ENCODE measurements at regions not wholly inside any gene's neighbourhood (a gene's known extent, or its start where the extent isn't known, plus 50 kb on each side); places are given as distances from the start of the nearest gene placed in this dataset.

GRCh38 chr13:111469450-111469849, 149.0 kb downstream of the TEX29 start:
- H3K27me3 ChIP-seq: peaks cover 11% of the 10 kb centered on the region
- no peak overlapping the region for H3K4me3 ChIP-seq (ENCODE audit: low read depth in 1 of 2, low read length in 1 of 2)
- H3K4me1 ChIP-seq (ENCODE audit: control insufficient read depth in 1 of 2, insufficient read depth in 1 of 2, low read depth in 1 of 2, low read length in 1 of 2): no peaks in the 10 kb centered on the region
- H3K9me3 ChIP-seq: no peaks in the 10 kb centered on the region
- TF ChIP-seq CTCF (IDR thresholded peaks at IDR 0.05): no peak
- H3K36me3 ChIP-seq: no peaks in the 10 kb centered on the region
- H3K27ac ChIP-seq: no peak overlapping the region

GRCh38 chr13:111469916-111470506, 149.6 kb downstream of the TEX29 start:
- peaks cover 6% of the 10 kb centered on the region for H3K27me3 ChIP-seq
- no peak overlapping the region for H3K27ac ChIP-seq
- no peaks in the 10 kb centered on the region for H3K4me1 ChIP-seq (ENCODE audit: control insufficient read depth in 1 of 2, insufficient read depth in 1 of 2, low read depth in 1 of 2, low read length in 1 of 2)
- no peaks in the 10 kb centered on the region for H3K9me3 ChIP-seq
- no peaks in the 10 kb centered on the region for H3K36me3 ChIP-seq
- no peak overlapping the region for H3K4me3 ChIP-seq (ENCODE audit: low read depth in 1 of 2, low read length in 1 of 2)
- TF ChIP-seq CTCF (IDR thresholded peaks at IDR 0.05): no peak

GRCh38 chr13:111470933-111471332, 150.5 kb downstream of the TEX29 start:
- Histone ChIP-seq H3K27me3 (peaks cover 5% of the 10 kb centered on the region), H3K4me3 (ENCODE audit: low read depth in 1 of 2, low read length in 1 of 2) (no peak overlapping the region), H3K4me1 (ENCODE audit: control insufficient read depth in 1 of 2, insufficient read depth in 1 of 2, low read depth in 1 of 2, low read length in 1 of 2) (no peaks in the 10 kb centered on the region), H3K9me3 (no peaks in the 10 kb centered on the region), H3K27ac (no peak overlapping the region), H3K36me3 (no peaks in the 10 kb centered on the region)
- no peak for TF ChIP-seq CTCF (IDR thresholded peaks at IDR 0.05)

- Histone ChIP-seq H3K4me1 (ENCODE audit: control insufficient read depth in 1 of 2, insufficient read depth in 1 of 2, low read depth in 1 of 2, low read length in 1 of 2) (no peaks in the 10 kb centered on the region), H3K27ac (no peak overlapping the region), H3K36me3 (no peaks in the 10 kb centered on the region), H3K9me3 (no peaks in the 10 kb centered on the region), H3K4me3 (ENCODE audit: low read depth in 1 of 2, low read length in 1 of 2) (no peak overlapping the region), H3K27me3 (peaks cover 4% of the 10 kb centered on the region)
- TF ChIP-seq CTCF (IDR thresholded peaks at IDR 0.05): no peak
Observed at GRCh38 chr13:111472083-111472482, 151.6 kb downstream of the TEX29 start.

GRCh38 chr13:111472559-111473460, 152.4 kb downstream of the TEX29 start:
- no peak for TF ChIP-seq CTCF (IDR thresholded peaks at IDR 0.05)
- no peak overlapping the region for H3K27ac ChIP-seq
- no peaks in the 10 kb centered on the region for H3K4me1 ChIP-seq (ENCODE audit: control insufficient read depth in 1 of 2, insufficient read depth in 1 of 2, low read depth in 1 of 2, low read length in 1 of 2)
- no peaks in the 10 kb centered on the region for H3K9me3 ChIP-seq
- H3K4me3 ChIP-seq (ENCODE audit: low read depth in 1 of 2, low read length in 1 of 2): no peak overlapping the region
- no peaks in the 10 kb centered on the region for H3K27me3 ChIP-seq
- H3K36me3 ChIP-seq: no peaks in the 10 kb centered on the region
